ENCODE measurements at regions not wholly inside any gene's neighbourhood (a gene's known extent, or its start where the extent isn't known, plus 50 kb on each side); places are given as distances from the start of the nearest gene placed in this dataset.

GRCh38 chr6:14055541-14055940, 62.0 kb upstream of the CD83 start (continued):
- TF ChIP-seq, protein P1, sequence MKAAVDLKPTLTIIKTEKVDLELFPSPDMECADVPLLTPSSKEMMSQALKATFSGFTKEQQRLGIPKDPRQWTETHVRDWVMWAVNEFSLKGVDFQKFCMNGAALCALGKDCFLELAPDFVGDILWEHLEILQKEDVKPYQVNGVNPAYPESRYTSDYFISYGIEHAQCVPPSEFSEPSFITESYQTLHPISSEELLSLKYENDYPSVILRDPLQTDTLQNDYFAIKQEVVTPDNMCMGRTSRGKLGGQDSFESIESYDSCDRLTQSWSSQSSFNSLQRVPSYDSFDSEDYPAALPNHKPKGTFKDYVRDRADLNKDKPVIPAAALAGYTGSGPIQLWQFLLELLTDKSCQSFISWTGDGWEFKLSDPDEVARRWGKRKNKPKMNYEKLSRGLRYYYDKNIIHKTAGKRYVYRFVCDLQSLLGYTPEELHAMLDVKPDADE (IDR thresholded peaks at IDR 0.05) = no peak
- no peak for TF ChIP-seq ZNF331 (CRISPR knock-in tag; IDR thresholded peaks at IDR 0.05; ENCODE audit: low read depth)
- no peak for TF ChIP-seq JUNB (IDR thresholded peaks at IDR 0.05; ENCODE audit: unreplicated experiment)
- TF ChIP-seq EZH2phosphoT487 (IDR thresholded peaks at IDR 0.05; ENCODE audit: unreplicated experiment) = no peak
- no peak for TF ChIP-seq ZNF114 (CRISPR knock-in tag; IDR thresholded peaks at IDR 0.05)
- TF ChIP-seq POLR2AphosphoS5 (IDR thresholded peaks at IDR 0.05; ENCODE audit: low read depth) = no peak
- no peak for TF ChIP-seq CREB1 (CRISPR knock-in tag; IDR thresholded peaks at IDR 0.05; ENCODE audit: low read depth)
- no peak for TF ChIP-seq EZH2 (IDR thresholded peaks at IDR 0.05; ENCODE audit: low read depth, unreplicated experiment)
- no peak for TF ChIP-seq STAT1 (IDR thresholded peaks at IDR 0.05; ENCODE audit: unreplicated experiment)
- TF ChIP-seq, protein P2, sequence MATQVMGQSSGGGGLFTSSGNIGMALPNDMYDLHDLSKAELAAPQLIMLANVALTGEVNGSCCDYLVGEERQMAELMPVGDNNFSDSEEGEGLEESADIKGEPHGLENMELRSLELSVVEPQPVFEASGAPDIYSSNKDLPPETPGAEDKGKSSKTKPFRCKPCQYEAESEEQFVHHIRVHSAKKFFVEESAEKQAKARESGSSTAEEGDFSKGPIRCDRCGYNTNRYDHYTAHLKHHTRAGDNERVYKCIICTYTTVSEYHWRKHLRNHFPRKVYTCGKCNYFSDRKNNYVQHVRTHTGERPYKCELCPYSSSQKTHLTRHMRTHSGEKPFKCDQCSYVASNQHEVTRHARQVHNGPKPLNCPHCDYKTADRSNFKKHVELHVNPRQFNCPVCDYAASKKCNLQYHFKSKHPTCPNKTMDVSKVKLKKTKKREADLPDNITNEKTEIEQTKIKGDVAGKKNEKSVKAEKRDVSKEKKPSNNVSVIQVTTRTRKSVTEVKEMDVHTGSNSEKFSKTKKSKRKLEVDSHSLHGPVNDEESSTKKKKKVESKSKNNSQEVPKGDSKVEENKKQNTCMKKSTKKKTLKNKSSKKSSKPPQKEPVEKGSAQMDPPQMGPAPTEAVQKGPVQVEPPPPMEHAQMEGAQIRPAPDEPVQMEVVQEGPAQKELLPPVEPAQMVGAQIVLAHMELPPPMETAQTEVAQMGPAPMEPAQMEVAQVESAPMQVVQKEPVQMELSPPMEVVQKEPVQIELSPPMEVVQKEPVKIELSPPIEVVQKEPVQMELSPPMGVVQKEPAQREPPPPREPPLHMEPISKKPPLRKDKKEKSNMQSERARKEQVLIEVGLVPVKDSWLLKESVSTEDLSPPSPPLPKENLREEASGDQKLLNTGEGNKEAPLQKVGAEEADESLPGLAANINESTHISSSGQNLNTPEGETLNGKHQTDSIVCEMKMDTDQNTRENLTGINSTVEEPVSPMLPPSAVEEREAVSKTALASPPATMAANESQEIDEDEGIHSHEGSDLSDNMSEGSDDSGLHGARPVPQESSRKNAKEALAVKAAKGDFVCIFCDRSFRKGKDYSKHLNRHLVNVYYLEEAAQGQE (IDR thresholded peaks at IDR 0.05; ENCODE audit: unreplicated experiment) = no peak

DNA sequence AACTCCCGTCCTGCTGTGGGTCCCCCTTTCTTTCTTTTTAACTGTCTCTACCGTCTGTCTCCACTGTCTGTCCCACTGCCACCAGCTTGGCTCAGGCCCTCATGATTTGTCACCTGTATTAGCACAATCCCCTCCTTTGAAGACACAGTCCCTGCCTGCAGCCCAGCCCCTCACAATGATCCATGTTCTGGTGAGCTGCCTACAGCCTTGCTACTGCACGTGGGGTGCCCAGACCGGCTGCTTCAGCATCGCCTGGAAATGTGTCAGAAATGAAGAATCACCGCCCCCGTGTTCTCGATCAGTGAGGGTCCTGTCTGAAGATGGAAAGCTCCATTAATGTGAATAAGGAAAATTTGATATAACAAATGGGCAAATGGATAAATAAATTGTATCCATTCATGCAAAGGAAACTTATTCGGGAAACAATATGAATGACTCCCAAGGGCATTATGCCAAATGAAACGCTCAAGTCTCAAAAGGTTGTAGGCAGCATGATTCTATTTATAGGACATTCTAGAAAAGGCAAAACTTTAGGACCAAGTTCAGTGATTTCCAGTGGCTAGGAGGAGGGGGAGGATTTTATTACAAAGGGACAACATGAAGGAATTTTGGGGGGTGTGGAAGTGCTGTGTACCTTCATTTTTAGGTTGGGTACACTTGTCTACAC, 59.4 kb upstream of the CD83 start:
- no peak overlapping the region for H3K4me3 ChIP-seq
- peaks cover 9% of the 10 kb centered on the region; the same call in 2 of the 3 replicates for H3K9me3 Mint-ChIP-seq
- H3K36me3 ChIP-seq (ENCODE audit: insufficient read depth) = no peaks in the 10 kb centered on the region
- TF ChIP-seq, protein P2 (IDR thresholded peaks at IDR 0.05; ENCODE audit: unreplicated experiment) = no peak
- TF ChIP-seq CTCF (conservative IDR thresholded peaks at IDR 0.05; ENCODE audit: low read depth in 2 of 2) (no peak), POLR2AphosphoS5 (IDR thresholded peaks at IDR 0.05; ENCODE audit: low read depth) (no peak), ZNF114 (CRISPR knock-in tag; IDR thresholded peaks at IDR 0.05) (no peak)
- H4K20me1 ChIP-seq (replicated peaks; ENCODE audit: insufficient read depth) = no peaks in the 10 kb centered on the region
- no peak overlapping the region for H3K4me2 ChIP-seq
- H3K27me3 ChIP-seq (ENCODE audit: insufficient read depth) = no peaks in the 10 kb centered on the region
- H3K27ac Mint-ChIP-seq = no peak overlapping the region
- H3K27ac ChIP-seq (ENCODE audit: low read depth) = no peak overlapping the region
- no peaks in the 10 kb centered on the region for H3K9me2 ChIP-seq (ENCODE audit: insufficient read depth)
- H3K4me1 ChIP-seq (ENCODE audit: insufficient read depth) = peaks cover 3% of the 10 kb centered on the region; the same call in 1 of the 2 replicates
- H3K4me1 Mint-ChIP-seq = no peaks in the 10 kb centered on the region; the same call in 1 of the 3 replicates
- H3K27me3 Mint-ChIP-seq (ENCODE audit: insufficient read depth, low read depth, poor library complexity) = peaks cover 4% of the 10 kb centered on the region
- H3K36me3 Mint-ChIP-seq (ENCODE audit: low read depth) = no peaks in the 10 kb centered on the region
- no peak for ATAC-seq
- H3F3A ChIP-seq (replicated peaks; ENCODE audit: low read depth) = no peaks in the 10 kb centered on the region
- no peak for DNase-seq (ENCODE audit: low spot score)
- H3K79me2 ChIP-seq (replicated peaks; ENCODE audit: insufficient read depth) = no peaks in the 10 kb centered on the region
- H2AFZ ChIP-seq = peak overlapping the region; percentile 63; the same call in 1 of the 2 replicates
- no peak overlapping the region for H3K4me3 Mint-ChIP-seq
